Astrocyte (in vitro differentiated cells and primary cell): ENCODE measurements at regions not wholly inside any gene's neighbourhood (a gene's known extent, or its start where the extent isn't known, plus 50 kb on each side); places are given as distances from the start of the nearest gene placed in this dataset.

Experiments
- DNase-seq: peaks from one replicate; pipeline ENCODE4 v3.0.0-alpha.2; 2010; ENCODE audit warnings: low read depth
- FAIRE-seq: peaks from 2 replicates; lab custom pipeline; 2011; peaks lifted over from hg19 to GRCh38; lab: Jason Lieb, UNC
- H2AFZ ChIP-seq: 2 replicates; pipeline ENCODE4 v1.6.0; 2012; ENCODE audit warnings: low read depth, low read length, inconsistent platforms
- H3K27ac ChIP-seq: 2 replicates; pipeline ENCODE4 v1.5.1; 2011; ENCODE audit warnings: low read depth, low read length, inconsistent platforms
- H3K27me3 ChIP-seq: 2 replicates; pipeline ENCODE4 v1.6.0; 2011; ENCODE audit warnings: low read length, inconsistent platforms; ENCODE audit not compliant: insufficient read depth
- H3K36me3 ChIP-seq: 2 replicates; pipeline ENCODE4 v1.5.1; 2011; ENCODE audit warnings: low read length, inconsistent platforms; ENCODE audit not compliant: insufficient read depth
- H3K4me1 ChIP-seq: 2 replicates; pipeline ENCODE4 v1.5.1; 2011; ENCODE audit warnings: low read length, inconsistent platforms; ENCODE audit not compliant: insufficient read depth
- H3K4me2 ChIP-seq: 2 replicates; pipeline ENCODE4 v1.6.0; 2012; ENCODE audit warnings: low read length, inconsistent platforms
- H3K4me3 ChIP-seq: 2 replicates; pipeline ENCODE4 v1.5.1; 2011; ENCODE audit warnings: low read depth, mild to moderate bottlenecking, low read length, inconsistent platforms; ENCODE audit not compliant: insufficient read depth
- H3K79me2 ChIP-seq: 2 replicates; pipeline ENCODE4 v1.6.0; 2012; ENCODE audit warnings: mild to moderate bottlenecking, low read length, inconsistent platforms; ENCODE audit not compliant: insufficient read depth
- H3K9ac ChIP-seq: 2 replicates; pipeline ENCODE4 v1.6.0; 2012; ENCODE audit warnings: mild to moderate bottlenecking, low read length, inconsistent platforms
- H3K9me3 ChIP-seq: 2 replicates; pipeline ENCODE4 v1.5.1; 2012; ENCODE audit warnings: low read depth, mild to moderate bottlenecking, low read length, inconsistent platforms; ENCODE audit not compliant: insufficient read depth
- H4K20me1 ChIP-seq: 2 replicates; pipeline ENCODE4 v1.6.0; 2012; ENCODE audit warnings: low read length, inconsistent platforms; ENCODE audit not compliant: insufficient read depth
- H3K27ac Mint-ChIP-seq: one replicate; pipeline ENCODE4 v1.8.0; 2021; ENCODE audit warnings: mild to moderate bottlenecking, mixed read lengths; ENCODE audit not compliant: unreplicated experiment
- H3K27me3 Mint-ChIP-seq: one replicate; pipeline ENCODE4 v1.8.0; 2021; ENCODE audit warnings: low read depth, mixed read lengths; ENCODE audit not compliant: unreplicated experiment
- H3K36me3 Mint-ChIP-seq: one replicate; pipeline ENCODE4 v1.8.0; 2021; ENCODE audit warnings: low read depth, mixed read lengths; ENCODE audit not compliant: unreplicated experiment
- H3K4me1 Mint-ChIP-seq: one replicate; pipeline ENCODE4 v1.8.0; 2021; ENCODE audit warnings: low read depth, mixed read lengths; ENCODE audit not compliant: unreplicated experiment
- H3K4me3 Mint-ChIP-seq: one replicate; pipeline ENCODE4 v1.8.0; 2021; ENCODE audit warnings: mild to moderate bottlenecking, moderate library complexity, mixed read lengths; ENCODE audit not compliant: unreplicated experiment
- H3K9me3 Mint-ChIP-seq: one replicate; pipeline ENCODE4 v1.8.0; 2021; ENCODE audit warnings: mild to moderate bottlenecking, mixed read lengths; ENCODE audit not compliant: unreplicated experiment
- CTCF ChIP-seq: IDR thresholded peaks from 2 replicates; pipeline ENCODE4 v1.5.1; 2011; ENCODE audit warnings: low read depth, mild to moderate bottlenecking, inconsistent platforms, low read length, moderate library complexity; ENCODE audit not compliant: insufficient read depth
- EZH2 ChIP-seq: IDR thresholded peaks from 2 replicates; pipeline ENCODE4 v1.6.1; 2012; ENCODE audit warnings: mild to moderate bottlenecking, low read length, inconsistent platforms; ENCODE audit not compliant: insufficient read depth

- H3K79me2 ChIP-seq: no peaks in the 10 kb centered on the region
- Mint-ChIP-seq H3K4me1 (no peaks in the 10 kb centered on the region), H3K27ac (no peak overlapping the region), H3K9me3 (no peaks in the 10 kb centered on the region), H3K36me3 (no peaks in the 10 kb centered on the region), H3K27me3 (no peaks in the 10 kb centered on the region), H3K4me3 (no peak overlapping the region)
- no peak for TF ChIP-seq EZH2
- no peak for TF ChIP-seq CTCF
- DNase-seq (no peak), FAIRE-seq (no peak)
- H3K27me3 ChIP-seq: no peaks in the 10 kb centered on the region
- H2AFZ ChIP-seq: no peak overlapping the region
- no peaks in the 10 kb centered on the region for H3K9me3 ChIP-seq
- no peak overlapping the region for H3K27ac ChIP-seq
- no peak overlapping the region for H3K4me2 ChIP-seq
- no peak overlapping the region for H3K9ac ChIP-seq
- no peaks in the 10 kb centered on the region for H3K4me1 ChIP-seq
- H4K20me1 ChIP-seq: no peaks in the 10 kb centered on the region
- H3K4me3 ChIP-seq: no peak overlapping the region
- no peaks in the 10 kb centered on the region for H3K36me3 ChIP-seq
Observed at GRCh38 chrY:16715278-16715677, 1164.7 kb downstream of the CDY2B start.

- Histone ChIP-seq H3K9ac (no peak overlapping the region), H4K20me1 (no peaks in the 10 kb centered on the region), H3K27me3 (no peaks in the 10 kb centered on the region), H3K4me3 (no peak overlapping the region), H3K9me3 (no peaks in the 10 kb centered on the region), H3K79me2 (no peaks in the 10 kb centered on the region), H3K4me2 (no peak overlapping the region), H3K27ac (no peak overlapping the region), H3K36me3 (no peaks in the 10 kb centered on the region), H2AFZ (no peak overlapping the region), H3K4me1 (no peaks in the 10 kb centered on the region)
- H3K9me3 Mint-ChIP-seq: no peaks in the 10 kb centered on the region
- no peaks in the 10 kb centered on the region for H3K4me1 Mint-ChIP-seq
- H3K27ac Mint-ChIP-seq: no peak overlapping the region
- FAIRE-seq: no peak
- H3K4me3 Mint-ChIP-seq: no peak overlapping the region
- DNase-seq: no peak
- no peaks in the 10 kb centered on the region for H3K27me3 Mint-ChIP-seq
- no peak for TF ChIP-seq EZH2
- TF ChIP-seq CTCF: no peak
- no peaks in the 10 kb centered on the region for H3K36me3 Mint-ChIP-seq
Observed at GRCh38 chrY:16673102-16673787, 1206.8 kb downstream of the CDY2B start.

GRCh38 chrY:16668402-16668801 lies 1211.6 kb downstream of the CDY2B start:
- FAIRE-seq (no peak), DNase-seq (no peak)
- no peaks in the 10 kb centered on the region for H3K79me2 ChIP-seq
- H3K4me3 ChIP-seq: no peak overlapping the region
- H3K27ac ChIP-seq: no peak overlapping the region
- TF ChIP-seq EZH2 (no peak), CTCF (no peak)
- no peaks in the 10 kb centered on the region for H3K4me1 ChIP-seq
- H3K9ac ChIP-seq: no peak overlapping the region
- no peak overlapping the region for H2AFZ ChIP-seq
- no peak overlapping the region for H3K4me3 Mint-ChIP-seq
- H3K9me3 Mint-ChIP-seq: no peaks in the 10 kb centered on the region
- H3K27me3 ChIP-seq: no peaks in the 10 kb centered on the region
- no peaks in the 10 kb centered on the region for H4K20me1 ChIP-seq
- no peaks in the 10 kb centered on the region for H3K4me1 Mint-ChIP-seq
- no peaks in the 10 kb centered on the region for H3K36me3 ChIP-seq
- H3K4me2 ChIP-seq: no peak overlapping the region
- no peaks in the 10 kb centered on the region for H3K36me3 Mint-ChIP-seq
- no peak overlapping the region for H3K27ac Mint-ChIP-seq
- H3K9me3 ChIP-seq: no peaks in the 10 kb centered on the region
- no peaks in the 10 kb centered on the region for H3K27me3 Mint-ChIP-seq
